Karpas-422 (cell line): ENCODE measurements at regions not wholly inside any gene's neighbourhood (a gene's known extent, or its start where the extent isn't known, plus 50 kb on each side); places are given as distances from the start of the nearest gene placed in this dataset.
A peak's percentile ranks its signal among the peaks of the same experiment; 100 is the strongest.
"Not testable (repeated sequence)": the region's sequence is repeated elsewhere in the genome, so short reads cannot be mapped to it uniquely, and the experiment has no call there.

Experiments
- DNase-seq: peaks from one replicate; pipeline ENCODE4 v3.0.0-alpha.2; 2015
- H2AFZ ChIP-seq: fragments of 200-600 bp; sonication (generic); 2 replicates; pipeline ENCODE4 v1.6.1; 2014; ENCODE audit warnings: antibody characterized with exemption, low read length, mixed read lengths
- H3K27ac ChIP-seq: fragments of 200-600 bp; sonication (generic); 2 replicates; pipeline ENCODE4 v1.5.1; 2014; ENCODE audit warnings: mild to moderate bottlenecking, low read length, moderate library complexity
- H3K27me3 ChIP-seq: fragments of 200-600 bp; sonication (generic); 2 replicates; pipeline ENCODE4 v1.6.1; 2014; ENCODE audit warnings: low read length, mixed read lengths
- H3K36me3 ChIP-seq: fragments of 200-600 bp; sonication (generic); 2 replicates; pipeline ENCODE4 v1.6.1; 2014; ENCODE audit warnings: low read length, mixed read lengths; ENCODE audit not compliant: insufficient read depth
- H3K4me1 ChIP-seq: fragments of 200-600 bp; sonication (generic); 2 replicates; pipeline ENCODE4 v1.6.1; 2014; ENCODE audit warnings: mild to moderate bottlenecking, low read length, mixed read lengths
- H3K4me2 ChIP-seq: fragments of 200-600 bp; sonication (generic); 2 replicates; pipeline ENCODE4 v1.6.1; 2014; ENCODE audit warnings: low read length, low read depth, mild to moderate bottlenecking; ENCODE audit not compliant: poor library complexity, severe bottlenecking
- H3K4me3 ChIP-seq: fragments of 200-600 bp; sonication (generic); 2 replicates; pipeline ENCODE4 v1.5.1; 2014; ENCODE audit warnings: mild to moderate bottlenecking, antibody characterized with exemption, low read length, mixed read lengths
- H3K79me2 ChIP-seq: fragments of 200-600 bp; sonication (generic); 2 replicates; pipeline ENCODE4 v1.6.1; 2014; ENCODE audit warnings: mild to moderate bottlenecking, low read length, mixed read lengths
- H3K9ac ChIP-seq: fragments of 200-600 bp; sonication (generic); 2 replicates; pipeline ENCODE4 v1.6.0; 2014; ENCODE audit warnings: low read length
- H3K9me2 ChIP-seq: fragments of 200-600 bp; sonication (generic), shearing (Covaris generic); replicated peaks from 2 replicates; pipeline ENCODE4 v1.6.0; 2014; ENCODE audit warnings: mild to moderate bottlenecking, low read length, moderate library complexity; ENCODE audit not compliant: insufficient read depth
- H3K9me3 ChIP-seq: fragments of 300-700, 200-600 bp; sonication (generic); 2 replicates; pipeline ENCODE4 v1.6.1; 2014; ENCODE audit warnings: low read length, mixed read lengths
- H4K20me1 ChIP-seq: fragments of 200-600 bp; sonication (generic); 2 replicates; pipeline ENCODE4 v1.6.1; 2014; ENCODE audit warnings: mild to moderate bottlenecking, antibody characterized with exemption, low read length, low read depth; ENCODE audit not compliant: insufficient read depth

- H3K9me2 ChIP-seq, H2AFZ ChIP-seq, H3K9ac ChIP-seq, H3K27ac ChIP-seq, H3K4me3 ChIP-seq, H3K4me1 ChIP-seq, H3K36me3 ChIP-seq, H4K20me1 ChIP-seq, H3K9me3 ChIP-seq, H3K79me2 ChIP-seq, H3K4me2 ChIP-seq, H3K27me3 ChIP-seq: not testable (repeated sequence)
- DNase-seq, result peak; percentile 4
Measured at GRCh38 chr11:13614918-13615317, 53.5 kb upstream of the FAR1 start.

DNA sequence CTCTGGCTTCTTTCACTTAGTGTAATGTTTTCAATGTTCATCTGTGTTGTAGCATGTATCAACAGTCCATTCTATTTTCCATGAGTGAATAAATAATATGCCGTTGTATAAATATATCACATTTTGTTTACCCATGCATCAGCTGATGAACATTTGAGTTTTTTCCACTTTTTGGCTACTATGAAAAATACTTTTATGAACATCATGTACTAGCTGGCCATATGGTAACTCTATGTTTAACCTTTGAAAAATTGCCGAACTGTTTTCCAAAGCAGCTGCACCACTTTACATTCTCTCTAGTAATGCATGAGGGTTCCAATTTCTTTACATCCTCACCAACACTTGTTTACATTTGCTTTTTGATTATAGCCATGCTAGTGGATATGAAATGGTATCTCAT lies 59.8 kb upstream of the FAR1 start:
- Histone ChIP-seq H3K4me3 (no peak overlapping the region), H2AFZ (no peak overlapping the region), H3K36me3 (no peaks in the 10 kb centered on the region), H3K79me2 (no peaks in the 10 kb centered on the region), H3K9me3 (no peaks in the 10 kb centered on the region), H3K27ac (no peak overlapping the region), H3K9me2 (no peaks in the 10 kb centered on the region), H3K4me1 (no peaks in the 10 kb centered on the region), H3K9ac (no peak overlapping the region), H3K27me3 (no peaks in the 10 kb centered on the region), H3K4me2 (no peak overlapping the region), H4K20me1 (no peaks in the 10 kb centered on the region)
- DNase-seq, result no peak

- Histone ChIP-seq H3K79me2 (no peaks in the 10 kb centered on the region), H3K9me2 (no peaks in the 10 kb centered on the region), H2AFZ (no peak overlapping the region), H3K36me3 (no peaks in the 10 kb centered on the region), H3K27ac (no peak overlapping the region), H3K9me3 (no peaks in the 10 kb centered on the region), H3K4me2 (no peak overlapping the region), H3K4me1 (no peaks in the 10 kb centered on the region), H3K4me3 (no peak overlapping the region), H3K27me3 (no peaks in the 10 kb centered on the region), H3K9ac (no peak overlapping the region), H4K20me1 (no peaks in the 10 kb centered on the region)
- DNase-seq, result no peak
Measured at GRCh38 chr11:13606701-13607100, 61.8 kb upstream of the FAR1 start.

- Histone ChIP-seq H3K36me3 (no peaks in the 10 kb centered on the region), H3K27ac (no peak overlapping the region), H4K20me1 (no peaks in the 10 kb centered on the region), H3K9me3 (no peaks in the 10 kb centered on the region), H3K79me2 (no peaks in the 10 kb centered on the region), H3K4me1 (no peaks in the 10 kb centered on the region), H3K9ac (no peak overlapping the region), H3K4me2 (no peak overlapping the region), H2AFZ (no peak overlapping the region), H3K9me2 (no peaks in the 10 kb centered on the region), H3K27me3 (no peaks in the 10 kb centered on the region), H3K4me3 (no peak overlapping the region)
- DNase-seq, result no peak
Measured at GRCh38 chr11:13603661-13604060, 64.8 kb upstream of the FAR1 start.

- Histone ChIP-seq H3K4me2 (no peak overlapping the region), H4K20me1 (no peaks in the 10 kb centered on the region), H3K4me1 (no peaks in the 10 kb centered on the region), H3K36me3 (no peaks in the 10 kb centered on the region), H2AFZ (no peak overlapping the region), H3K27ac (no peak overlapping the region), H3K9ac (no peak overlapping the region), H3K9me3 (no peaks in the 10 kb centered on the region), H3K79me2 (no peaks in the 10 kb centered on the region), H3K27me3 (no peaks in the 10 kb centered on the region), H3K4me3 (no peak overlapping the region), H3K9me2 (no peaks in the 10 kb centered on the region)
- no peak for DNase-seq
Measured at GRCh38 chr11:13602844-13603243, 65.6 kb upstream of the FAR1 start.

- no peaks in the 10 kb centered on the region for H3K9me2 ChIP-seq
- H2AFZ ChIP-seq, result no peak overlapping the region
- no peak overlapping the region for H3K4me2 ChIP-seq
- no peaks in the 10 kb centered on the region for H4K20me1 ChIP-seq
- no peak overlapping the region for H3K27ac ChIP-seq
- H3K4me3 ChIP-seq, result no peak overlapping the region
- no peaks in the 10 kb centered on the region for H3K36me3 ChIP-seq
- H3K79me2 ChIP-seq, result no peaks in the 10 kb centered on the region
- DNase-seq, result no peak
- no peaks in the 10 kb centered on the region for H3K4me1 ChIP-seq
- no peak overlapping the region for H3K9ac ChIP-seq
- no peaks in the 10 kb centered on the region for H3K9me3 ChIP-seq
- H3K27me3 ChIP-seq, result no peaks in the 10 kb centered on the region
Measured at GRCh38 chr11:13596611-13597326, 71.7 kb upstream of the FAR1 start.

DNA sequence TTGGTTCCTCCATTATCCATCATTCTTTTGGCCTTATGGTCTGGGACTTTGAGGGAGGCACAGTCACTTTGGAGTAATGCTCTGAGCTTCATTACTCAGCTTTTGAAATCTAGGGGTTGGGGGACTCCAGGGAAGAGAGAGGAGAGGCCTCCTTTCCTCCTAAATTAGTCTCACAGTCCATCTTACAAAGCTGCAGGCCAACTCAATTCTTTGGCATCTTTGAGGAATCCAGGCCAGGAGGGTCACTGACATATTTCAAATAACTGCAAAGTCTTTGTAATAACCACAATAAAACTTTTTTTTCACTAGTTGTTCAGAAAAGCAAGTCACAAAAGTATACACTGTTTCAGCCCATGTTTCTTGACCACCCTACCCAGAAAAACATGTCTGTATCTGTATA lies 73.3 kb upstream of the FAR1 start:
- no peaks in the 10 kb centered on the region for H3K36me3 ChIP-seq
- no peaks in the 10 kb centered on the region for H3K9me2 ChIP-seq
- no peaks in the 10 kb centered on the region for H3K9me3 ChIP-seq
- H3K27ac ChIP-seq, result no peak overlapping the region
- H3K27me3 ChIP-seq, result no peaks in the 10 kb centered on the region
- H3K9ac ChIP-seq, result no peak overlapping the region
- H2AFZ ChIP-seq, result no peak overlapping the region
- H3K4me1 ChIP-seq, result no peaks in the 10 kb centered on the region
- H3K79me2 ChIP-seq, result no peaks in the 10 kb centered on the region
- no peaks in the 10 kb centered on the region for H4K20me1 ChIP-seq
- no peak for DNase-seq
- H3K4me2 ChIP-seq, result no peak overlapping the region
- no peak overlapping the region for H3K4me3 ChIP-seq

DNA sequence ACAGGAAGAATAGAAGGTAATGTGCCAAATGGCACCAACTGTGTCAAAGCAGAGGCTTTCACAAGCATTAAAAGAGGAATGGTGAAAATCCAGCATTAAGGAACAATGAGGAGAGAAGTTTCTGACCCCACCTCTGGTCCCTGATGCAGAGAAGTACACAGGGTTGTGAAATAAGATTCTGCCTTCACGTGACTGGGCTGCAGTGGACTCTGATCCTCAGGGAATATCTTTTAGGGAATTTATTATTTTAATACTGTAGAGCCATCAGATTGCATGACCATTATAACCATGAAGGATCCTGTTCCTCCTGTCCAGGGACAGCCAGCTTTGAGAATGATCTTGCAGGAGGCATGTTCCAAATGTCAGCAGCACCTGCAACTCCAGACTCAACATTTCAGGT lies 74.4 kb upstream of the FAR1 start:
- H3K4me2 ChIP-seq, result no peak overlapping the region
- no peak overlapping the region for H3K9ac ChIP-seq
- H4K20me1 ChIP-seq, result no peaks in the 10 kb centered on the region
- H3K4me1 ChIP-seq, result no peaks in the 10 kb centered on the region
- H3K9me2 ChIP-seq, result no peaks in the 10 kb centered on the region
- no peak overlapping the region for H3K27ac ChIP-seq
- no peaks in the 10 kb centered on the region for H3K36me3 ChIP-seq
- no peaks in the 10 kb centered on the region for H3K79me2 ChIP-seq
- H3K9me3 ChIP-seq, result no peaks in the 10 kb centered on the region
- DNase-seq, result no peak
- H3K27me3 ChIP-seq, result no peaks in the 10 kb centered on the region
- no peak overlapping the region for H3K4me3 ChIP-seq
- no peak overlapping the region for H2AFZ ChIP-seq
